ENCODE measurements at regions not wholly inside any gene's neighbourhood (a gene's known extent, or its start where the extent isn't known, plus 50 kb on each side); places are given as distances from the start of the nearest gene placed in this dataset.

DNA sequence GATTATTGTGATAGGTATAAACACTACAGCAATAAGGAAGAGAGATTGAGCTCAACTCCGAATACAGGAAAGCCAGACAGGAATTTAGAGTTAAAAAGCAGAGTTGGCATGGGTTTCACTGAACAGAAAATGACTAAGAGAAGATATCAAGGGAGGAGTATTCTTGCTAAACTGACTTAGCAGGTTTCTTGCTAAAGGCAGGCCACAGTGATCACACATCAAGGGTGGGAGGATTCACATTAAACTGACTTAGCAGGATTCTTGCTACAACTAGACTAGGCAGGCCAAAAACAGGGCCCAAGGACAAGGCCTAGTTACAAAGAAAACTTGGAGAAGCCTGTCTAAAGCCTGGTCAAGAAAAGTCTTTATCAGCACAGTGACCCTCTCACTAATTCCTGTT, 195.1 kb downstream of the MAGEB5 start:
- no peak for DNase-seq (ENCODE audit: extremely low read depth, low read depth)

DNA sequence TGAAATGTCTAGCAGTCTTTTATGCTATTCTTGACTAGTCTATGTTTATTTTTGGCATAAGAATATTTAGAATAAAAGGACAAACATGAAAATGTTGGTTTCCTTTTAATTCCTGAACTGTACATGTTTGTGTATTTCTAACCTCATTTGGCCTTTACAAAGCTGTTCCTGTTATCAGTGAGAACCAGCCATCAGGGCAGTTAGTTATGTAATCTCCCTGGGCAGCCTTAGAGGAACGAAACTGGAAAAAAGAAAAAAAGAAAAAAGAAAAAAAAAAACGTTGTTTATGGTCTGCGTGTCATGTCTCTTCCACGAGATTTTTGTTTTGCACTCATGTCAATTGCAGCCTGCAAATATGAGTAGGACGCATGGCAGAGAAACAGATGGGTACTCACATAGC, 193.7 kb downstream of the MAGEB5 start:
- DNase-seq (ENCODE audit: extremely low read depth, low read depth) = no peak

DNA sequence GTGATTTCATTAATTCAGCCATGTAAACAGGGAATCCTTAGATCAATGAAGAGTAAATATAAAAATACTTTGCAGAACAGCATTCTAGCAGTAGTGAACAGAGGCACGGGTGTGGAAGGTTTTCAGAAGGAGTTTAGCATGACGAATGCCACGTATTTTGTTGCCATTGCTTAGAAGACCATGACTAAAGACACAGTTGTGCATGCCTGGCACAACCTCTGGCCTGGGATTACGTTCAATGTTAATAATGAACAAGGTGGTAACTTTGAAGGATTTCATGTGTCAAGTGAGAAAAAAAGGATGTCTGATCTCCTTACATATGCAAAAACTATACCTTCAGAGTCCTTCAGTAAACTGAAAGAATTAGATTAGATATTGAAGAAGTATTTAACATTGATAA, 171.9 kb downstream of the MAGEB5 start:
- no peak for DNase-seq (ENCODE audit: extremely low read depth, low read depth)

DNA sequence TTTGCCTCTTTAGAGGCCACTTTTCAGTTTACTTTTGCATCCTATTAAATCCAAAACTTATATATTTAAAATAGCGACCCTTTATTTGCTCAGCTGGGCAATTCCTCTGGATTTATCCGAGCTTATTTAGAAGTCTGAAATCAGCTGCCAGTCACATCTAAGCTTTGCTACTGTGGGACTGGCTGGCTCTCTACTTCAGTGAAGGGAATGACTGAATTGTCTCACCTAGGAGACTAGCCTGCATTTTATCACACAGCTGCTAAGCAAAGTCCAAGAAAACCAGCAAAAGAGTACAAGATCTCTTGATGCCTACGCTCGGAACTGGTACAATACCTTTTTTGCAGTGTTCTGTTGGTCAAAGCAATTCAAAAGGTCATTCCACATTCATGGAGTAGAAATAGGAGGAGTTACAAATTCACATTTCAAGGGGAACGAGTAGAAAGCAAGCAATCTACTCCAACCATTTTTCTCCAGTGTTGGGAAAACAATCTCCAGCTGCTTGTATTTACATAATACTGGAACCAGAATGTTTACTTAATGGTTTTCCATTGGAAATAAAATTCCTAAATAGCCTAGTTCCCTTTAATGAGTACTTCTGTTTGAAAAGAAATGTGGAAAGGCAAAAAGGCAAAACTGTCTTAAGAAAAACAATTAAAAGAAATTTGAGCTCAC, 160.2 kb downstream of the MAGEB5 start:
- DNase-seq (ENCODE audit: extremely low read depth, low read depth) = no peak

DNA sequence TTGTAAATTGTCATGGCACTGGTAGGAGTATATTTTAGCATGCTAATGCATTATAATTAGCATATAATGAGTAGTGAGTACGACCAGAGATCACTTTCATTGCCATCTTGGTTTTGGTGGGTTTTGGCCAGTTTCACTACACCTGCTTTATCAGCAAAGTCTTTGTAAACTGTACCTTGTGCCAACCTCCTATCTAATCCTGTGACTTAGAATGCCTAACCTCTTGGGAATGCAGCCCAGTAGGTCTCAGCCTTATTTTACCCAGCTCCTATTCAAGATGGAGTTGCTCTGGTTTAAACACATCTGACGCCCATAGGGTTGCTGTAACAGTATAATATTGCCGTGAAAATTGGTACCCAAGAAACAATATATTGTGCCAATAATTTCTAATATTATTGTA, 159.4 kb downstream of the MAGEB5 start:
- DNase-seq (ENCODE audit: extremely low read depth, low read depth) = no peak

DNA sequence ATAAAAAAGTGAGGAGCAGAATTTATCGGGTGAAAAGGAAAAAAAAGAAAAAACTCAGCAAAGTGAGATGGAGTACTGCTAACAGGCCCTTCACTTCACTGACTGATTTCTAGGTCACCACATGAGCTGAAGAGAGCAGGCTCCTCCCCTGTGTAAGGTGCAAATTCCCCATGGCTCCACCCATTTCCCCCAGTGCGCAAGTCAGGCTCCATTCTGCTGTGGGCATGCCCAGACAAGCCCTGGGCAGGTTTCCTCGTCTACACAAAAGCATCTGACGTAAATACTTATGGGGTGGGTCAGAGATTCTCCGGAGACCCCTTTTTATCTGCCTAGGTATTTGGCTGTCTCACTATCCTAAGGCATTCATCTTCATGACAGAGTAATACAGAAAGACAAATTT, 157.9 kb downstream of the MAGEB5 start:
- no peak for DNase-seq (ENCODE audit: extremely low read depth, low read depth)

DNA sequence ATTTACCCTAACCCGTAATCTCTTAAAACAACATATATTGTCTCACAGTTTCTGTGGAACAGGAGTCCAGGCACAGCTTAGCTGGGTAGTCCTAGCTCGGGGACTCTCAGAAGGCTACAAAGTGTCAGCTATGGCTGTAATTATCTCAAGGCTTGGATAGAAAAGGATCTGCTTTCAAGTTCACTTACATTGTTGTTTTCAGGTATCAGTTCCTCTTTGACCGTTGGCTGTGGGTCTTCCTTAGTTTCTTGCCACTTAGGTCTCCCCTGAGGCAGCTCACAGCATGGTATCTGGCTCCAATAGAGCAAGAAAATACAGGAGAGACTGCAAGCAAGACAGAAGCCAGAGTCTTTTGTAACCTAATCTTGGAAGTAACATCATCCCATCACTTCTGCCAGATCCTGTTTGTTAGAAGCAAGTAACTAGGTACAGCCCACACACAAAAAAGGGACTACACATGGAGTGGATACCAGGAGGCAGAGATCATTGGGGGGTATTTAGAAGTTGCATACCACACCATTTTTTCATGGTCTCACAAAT, 137.0 kb downstream of the MAGEB5 start:
- no peak for DNase-seq (ENCODE audit: extremely low read depth, low read depth)

DNA sequence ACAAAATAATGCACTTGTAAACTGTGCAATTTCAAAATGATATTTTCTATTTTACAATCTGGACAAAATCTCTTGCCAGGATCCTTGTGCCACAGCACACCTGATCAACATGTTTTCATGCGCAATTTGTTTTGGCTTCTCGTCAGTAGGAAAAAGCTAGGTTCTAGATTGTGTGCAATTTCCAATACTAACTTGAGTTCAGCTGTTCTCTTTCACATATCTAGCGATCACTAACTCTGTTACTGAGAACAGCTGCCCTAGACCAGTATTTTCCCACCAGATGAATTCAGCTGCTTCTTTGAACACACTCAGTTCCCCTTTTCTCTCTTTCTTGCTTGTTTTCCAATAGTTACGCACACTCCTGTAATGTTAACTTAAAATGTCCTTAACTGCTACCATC, 131.2 kb downstream of the MAGEB5 start:
- no peak for DNase-seq (ENCODE audit: extremely low read depth, low read depth)

DNA sequence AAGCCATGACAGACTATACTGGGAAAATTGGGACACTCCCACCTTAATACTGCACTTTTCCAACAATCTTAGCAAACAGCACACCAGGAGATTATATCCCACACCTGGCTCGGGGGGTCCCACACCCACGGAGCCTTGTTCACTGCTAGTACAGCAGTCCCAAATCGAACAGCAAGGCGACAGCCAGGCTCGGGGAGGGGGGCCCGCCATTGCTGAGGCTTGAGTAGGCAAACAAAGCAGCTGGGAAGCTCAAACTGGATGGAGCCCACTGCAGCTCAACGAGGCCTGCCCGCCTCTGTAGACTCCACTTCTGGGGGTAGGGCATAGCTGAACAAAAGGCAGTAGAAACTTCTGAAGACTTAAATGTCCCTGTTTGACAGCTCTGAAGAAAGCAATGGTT, 118.3 kb downstream of the MAGEB5 start:
- no peak for DNase-seq (ENCODE audit: extremely low read depth, low read depth)

DNA sequence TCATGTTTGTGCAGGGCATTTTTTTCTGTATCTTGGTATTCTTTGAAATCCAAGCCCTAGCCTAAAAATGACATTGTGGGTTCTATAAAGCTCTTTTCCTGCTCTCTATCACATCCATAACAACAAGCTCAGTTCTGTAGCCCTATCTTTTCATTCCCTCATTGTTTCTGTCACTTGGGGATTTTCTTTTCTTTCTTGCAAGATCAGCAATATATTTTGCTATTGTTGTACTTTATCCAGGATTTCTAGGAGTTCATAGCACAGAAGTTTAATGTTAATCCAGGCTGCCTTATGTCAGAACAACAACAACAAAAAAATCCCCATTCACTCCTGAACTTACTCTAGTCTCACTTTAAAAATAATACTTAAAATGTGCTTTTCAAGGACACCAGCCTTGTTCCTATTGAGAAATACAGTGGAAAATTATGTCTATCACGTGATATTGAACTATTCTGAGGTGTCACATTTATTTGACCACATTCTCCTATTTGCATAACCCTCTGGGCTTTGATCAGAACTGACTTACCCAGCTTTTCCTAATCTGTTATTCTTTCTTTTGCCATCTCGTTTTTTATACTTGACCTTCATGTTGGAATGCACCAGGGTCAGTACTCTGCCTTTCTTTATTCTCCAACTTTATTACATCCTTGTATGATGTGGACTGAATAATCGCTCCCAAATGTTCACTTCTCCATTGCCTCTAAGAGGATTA, 112.8 kb downstream of the MAGEB5 start:
- DNase-seq (ENCODE audit: extremely low read depth, low read depth) = no peak

DNA sequence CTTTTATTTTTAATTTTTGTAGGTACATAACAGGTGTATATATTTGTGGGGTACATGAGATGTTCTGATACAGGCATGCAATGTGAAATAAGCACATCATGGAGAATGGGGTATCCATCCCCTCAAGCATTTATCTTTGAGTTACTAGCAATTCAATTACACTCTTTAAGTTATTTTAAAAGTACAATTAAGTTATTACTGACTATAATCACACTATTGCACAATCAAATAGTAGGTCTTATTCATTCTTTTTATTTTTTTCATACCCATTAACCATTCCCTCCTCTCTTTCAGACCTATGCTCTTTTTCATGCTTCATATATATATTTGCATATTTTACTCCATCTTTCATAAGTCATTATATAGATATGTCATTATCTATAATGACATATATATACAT, 93.3 kb downstream of the MAGEB5 start:
- no peak for DNase-seq (ENCODE audit: extremely low read depth, low read depth)

DNA sequence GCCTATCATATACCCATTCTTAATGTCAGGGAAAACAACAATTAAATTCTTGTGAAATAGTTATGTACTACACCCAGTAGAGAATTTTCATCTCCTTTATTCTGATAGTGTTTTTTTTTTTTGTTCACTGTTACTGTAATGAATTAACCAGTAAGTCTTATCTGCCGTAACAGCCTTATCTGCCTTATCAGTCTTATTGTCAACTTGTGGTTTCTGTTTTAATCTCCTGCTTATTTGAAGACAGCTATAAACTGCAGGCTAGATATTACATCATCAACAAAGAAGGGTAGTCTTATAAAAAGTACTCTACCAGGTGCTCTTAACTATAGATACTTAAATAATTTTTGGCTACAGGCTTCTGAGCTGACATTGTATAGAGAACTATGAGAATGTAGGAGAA, 79.5 kb downstream of the MAGEB5 start:
- no peak for DNase-seq (ENCODE audit: extremely low read depth, low read depth)

DNA sequence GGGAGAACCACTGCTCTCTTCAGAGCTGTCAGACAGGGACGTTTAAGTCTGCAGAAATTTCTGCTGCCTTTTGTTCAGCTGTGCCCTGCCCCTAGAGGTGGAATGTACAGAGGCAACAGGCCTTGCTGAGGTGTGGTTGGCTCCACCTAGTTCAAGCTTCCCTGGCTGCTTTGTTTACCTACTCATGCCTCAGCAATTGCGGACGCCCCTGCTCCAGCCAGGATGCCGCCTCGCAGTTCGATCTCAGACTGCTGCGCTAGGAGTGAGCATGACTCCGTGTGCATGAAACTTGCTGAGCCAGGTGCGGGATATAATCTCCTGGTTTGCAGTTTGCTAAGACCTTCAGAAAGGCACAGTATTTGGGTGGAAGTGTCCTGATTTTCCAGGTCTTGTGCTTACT, 70.9 kb downstream of the MAGEB5 start:
- no peak for DNase-seq (ENCODE audit: extremely low read depth, low read depth)

Small RNAs in the stretch of these regions (small RNA-seq; reads per million reads assigned to genes)
- gene AC005345.1 (0 reads per million in 2 experiments), gene RF00019 (0 reads per million in 2 experiments), gene RNU1-142P (0 reads per million in 2 experiments)
